ENCODE measurements at regions not wholly inside any gene's neighbourhood (a gene's known extent, or its start where the extent isn't known, plus 50 kb on each side); places are given as distances from the start of the nearest gene placed in this dataset.
A peak's percentile ranks its signal among the peaks of the same experiment; 100 is the strongest.
"Not testable (repeated sequence)": the region's sequence is repeated elsewhere in the genome, so short reads cannot be mapped to it uniquely, and the experiment has no call there.

DNA sequence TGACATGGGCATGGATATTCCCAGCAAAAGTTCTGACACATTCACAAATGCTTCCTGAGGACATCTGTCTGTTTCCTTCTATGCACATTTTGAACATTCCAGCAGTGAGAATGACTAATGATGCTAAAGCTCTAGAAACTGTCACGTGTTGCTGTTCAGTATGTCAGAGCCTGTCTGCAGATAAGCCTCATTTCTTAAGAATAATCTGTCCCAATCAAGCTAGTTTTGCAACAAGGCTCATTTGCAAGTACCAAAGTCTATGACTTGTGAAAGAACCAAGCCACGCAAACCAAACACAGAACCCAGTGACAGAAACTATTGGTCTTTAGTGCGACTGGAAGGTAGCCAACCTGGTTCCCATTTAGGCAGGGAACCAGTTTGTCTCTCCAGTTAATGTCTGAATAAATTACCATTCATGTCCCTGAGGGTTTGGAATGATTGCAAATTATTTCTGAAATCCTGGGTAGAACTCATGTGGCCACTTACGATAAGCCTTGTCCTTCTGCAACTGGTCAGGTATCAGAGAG is 178.5 kb downstream of the C9orf152 start:
- Histone ChIP-seq H3K27me3 (no peaks in the 10 kb centered on the region), H3K4me1 (no peaks in the 10 kb centered on the region), H3K4me3 (no peak overlapping the region), H3K36me3 (no peaks in the 10 kb centered on the region), H3K27ac (peak overlapping the region in 1 of 2 donors; percentile 41), H3K9me3 (no peaks in the 10 kb centered on the region)
- no peak for DNase-seq (ENCODE audit: low spot score in 2 of 2)
- TF ChIP-seq, protein P1, sequence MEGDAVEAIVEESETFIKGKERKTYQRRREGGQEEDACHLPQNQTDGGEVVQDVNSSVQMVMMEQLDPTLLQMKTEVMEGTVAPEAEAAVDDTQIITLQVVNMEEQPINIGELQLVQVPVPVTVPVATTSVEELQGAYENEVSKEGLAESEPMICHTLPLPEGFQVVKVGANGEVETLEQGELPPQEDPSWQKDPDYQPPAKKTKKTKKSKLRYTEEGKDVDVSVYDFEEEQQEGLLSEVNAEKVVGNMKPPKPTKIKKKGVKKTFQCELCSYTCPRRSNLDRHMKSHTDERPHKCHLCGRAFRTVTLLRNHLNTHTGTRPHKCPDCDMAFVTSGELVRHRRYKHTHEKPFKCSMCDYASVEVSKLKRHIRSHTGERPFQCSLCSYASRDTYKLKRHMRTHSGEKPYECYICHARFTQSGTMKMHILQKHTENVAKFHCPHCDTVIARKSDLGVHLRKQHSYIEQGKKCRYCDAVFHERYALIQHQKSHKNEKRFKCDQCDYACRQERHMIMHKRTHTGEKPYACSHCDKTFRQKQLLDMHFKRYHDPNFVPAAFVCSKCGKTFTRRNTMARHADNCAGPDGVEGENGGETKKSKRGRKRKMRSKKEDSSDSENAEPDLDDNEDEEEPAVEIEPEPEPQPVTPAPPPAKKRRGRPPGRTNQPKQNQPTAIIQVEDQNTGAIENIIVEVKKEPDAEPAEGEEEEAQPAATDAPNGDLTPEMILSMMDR (IDR thresholded peaks at IDR 0.05), result no peak
- TF ChIP-seq POLR2A (IDR thresholded peaks at IDR 0.05), result no peak
- TF ChIP-seq POLR2AphosphoS5 (IDR thresholded peaks at IDR 0.05), result no peak
- intact Hi-C loops (cut with DNase I; ENCODE audit: low total_unique reads), result no loop called here

DNA sequence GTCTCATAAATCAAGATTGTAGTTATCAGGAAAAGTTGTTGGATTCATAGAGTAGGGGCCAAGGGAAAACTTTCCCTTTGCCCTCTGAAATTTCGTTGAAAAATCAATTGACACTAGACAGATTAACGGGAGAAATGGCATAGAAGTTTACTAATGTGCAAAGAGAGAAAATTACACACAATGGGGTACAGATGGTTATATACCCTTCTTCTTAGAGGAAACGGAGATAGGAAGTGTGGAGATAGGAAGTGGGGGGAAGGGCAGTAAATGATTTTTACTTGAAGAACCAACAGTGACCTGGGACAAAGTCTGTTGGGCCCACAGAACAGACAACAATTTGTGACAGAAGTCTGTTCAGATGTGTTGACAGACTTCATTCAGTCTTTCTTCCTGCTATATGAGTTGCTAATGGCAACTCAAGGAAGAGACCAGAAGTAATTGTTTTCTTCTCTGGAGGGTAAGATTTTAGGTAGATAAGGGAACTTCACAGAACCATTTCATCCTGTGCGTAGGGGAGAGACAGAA is 177.9 kb downstream of the C9orf152 start:
- no peaks in the 10 kb centered on the region for H3K9me3 ChIP-seq
- H3K27ac ChIP-seq, result peak overlapping the region in 1 of 2 donors; percentile 41
- no peak for DNase-seq (ENCODE audit: low spot score in 2 of 2)
- no peaks in the 10 kb centered on the region for H3K36me3 ChIP-seq
- TF ChIP-seq, protein P1 (IDR thresholded peaks at IDR 0.05), result no peak
- TF ChIP-seq POLR2A (IDR thresholded peaks at IDR 0.05) (no peak), POLR2AphosphoS5 (IDR thresholded peaks at IDR 0.05) (no peak)
- H3K27me3 ChIP-seq, result no peaks in the 10 kb centered on the region
- intact Hi-C loops (cut with DNase I; ENCODE audit: low total_unique reads), result no loop called here
- no peaks in the 10 kb centered on the region for H3K4me1 ChIP-seq
- H3K4me3 ChIP-seq, result no peak overlapping the region

DNA sequence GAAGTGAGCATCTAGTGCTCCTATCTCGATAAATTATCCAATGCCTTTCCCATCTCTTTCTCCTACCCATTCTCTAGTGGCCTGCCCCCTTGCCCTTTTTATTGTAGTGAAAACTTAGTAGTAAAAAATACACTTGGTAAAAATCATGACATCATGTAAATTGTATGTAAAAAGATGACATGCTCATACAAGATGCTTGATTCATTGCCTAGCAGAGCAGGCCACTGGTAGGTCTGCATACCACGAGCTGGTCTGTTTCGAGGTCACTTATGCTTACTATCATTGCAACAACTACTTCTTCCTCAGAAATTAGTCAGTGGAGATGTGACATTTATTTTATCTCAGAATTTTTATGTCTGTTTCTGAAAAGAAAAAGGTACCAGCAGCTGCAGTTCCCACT is 177.3 kb downstream of the C9orf152 start:
- no peaks in the 10 kb centered on the region for H3K36me3 ChIP-seq
- no peaks in the 10 kb centered on the region for H3K9me3 ChIP-seq
- H3K27ac ChIP-seq, result peak overlapping the region in 1 of 2 donors; percentile 41
- intact Hi-C loops (cut with DNase I; ENCODE audit: low total_unique reads), result no loop called here
- no peak for TF ChIP-seq POLR2AphosphoS5 (IDR thresholded peaks at IDR 0.05)
- TF ChIP-seq, protein P1 (IDR thresholded peaks at IDR 0.05), result no peak
- TF ChIP-seq POLR2A (IDR thresholded peaks at IDR 0.05), result no peak
- H3K4me1 ChIP-seq, result no peaks in the 10 kb centered on the region
- H3K4me3 ChIP-seq, result no peak overlapping the region
- no peak for DNase-seq (ENCODE audit: low spot score in 2 of 2)
- H3K27me3 ChIP-seq, result no peaks in the 10 kb centered on the region

DNA sequence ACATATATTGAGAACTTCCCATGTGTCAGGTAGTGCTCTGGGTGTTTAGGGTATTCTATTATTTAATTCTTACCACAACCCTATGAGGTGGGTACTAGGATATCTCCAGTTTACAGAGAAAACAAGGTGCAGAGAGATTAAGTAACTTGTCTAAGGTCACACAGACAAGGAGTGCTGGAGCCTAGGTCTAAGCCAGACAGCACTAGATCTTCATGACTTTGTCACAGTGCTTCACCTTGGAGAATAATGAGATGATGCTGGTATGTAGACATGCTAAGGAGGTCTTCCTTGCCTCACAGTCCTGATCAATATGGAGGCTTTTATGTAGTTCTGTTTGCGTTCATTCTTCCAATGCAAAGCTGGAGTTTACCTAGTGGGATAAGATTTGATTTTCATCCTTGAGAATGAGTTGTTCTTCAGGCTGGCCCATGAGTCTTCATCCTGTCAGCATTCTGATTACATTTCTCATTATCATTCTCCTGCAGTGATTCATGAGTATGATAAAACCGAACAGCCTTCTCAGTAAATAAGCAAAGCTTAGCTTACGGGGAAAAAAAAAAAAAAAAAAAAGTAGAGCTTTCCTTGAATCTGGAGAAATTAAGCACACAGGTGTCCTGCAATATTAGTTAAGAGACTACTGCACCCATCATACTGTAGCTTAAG is 176.3 kb downstream of the C9orf152 start:
- Histone ChIP-seq H3K27ac (no peak overlapping the region), H3K4me1 (no peaks in the 10 kb centered on the region), H3K36me3 (no peaks in the 10 kb centered on the region), H3K9me3 (no peaks in the 10 kb centered on the region), H3K27me3 (no peaks in the 10 kb centered on the region), H3K4me3 (no peak overlapping the region)
- TF ChIP-seq, protein P1 (IDR thresholded peaks at IDR 0.05), result no peak
- no peak for TF ChIP-seq POLR2AphosphoS5 (IDR thresholded peaks at IDR 0.05)
- no peak for TF ChIP-seq POLR2A (IDR thresholded peaks at IDR 0.05)
- no peak for DNase-seq (ENCODE audit: low spot score in 2 of 2)
- intact Hi-C loops (cut with DNase I; ENCODE audit: low total_unique reads), result no loop called here

DNA sequence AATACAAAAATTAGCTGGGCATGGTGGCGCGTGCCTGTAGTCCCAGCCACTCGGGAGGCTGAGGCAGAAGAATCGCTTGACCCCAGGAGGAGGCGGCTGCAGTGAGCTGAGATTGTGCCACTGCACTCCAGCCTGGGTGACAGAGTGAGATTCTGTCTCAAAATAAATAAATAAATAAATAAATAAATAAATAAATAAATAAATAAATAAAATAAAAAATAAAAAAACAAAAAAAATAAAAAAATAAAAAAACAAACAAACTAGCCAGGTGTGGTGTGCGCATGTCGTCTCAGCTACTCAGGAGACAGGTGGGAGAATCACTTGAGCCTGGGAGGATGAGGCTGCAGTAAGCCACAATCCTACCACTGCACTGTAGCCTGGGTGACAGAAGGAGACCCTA is 175.4 kb downstream of the C9orf152 start:
- H3K9me3 ChIP-seq; intact Hi-C loops (cut with DNase I; ENCODE audit: low total_unique reads); H3K27me3 ChIP-seq; H3K4me1 ChIP-seq; H3K4me3 ChIP-seq; DNase-seq (ENCODE audit: low spot score in 2 of 2); H3K36me3 ChIP-seq; H3K27ac ChIP-seq: not testable (repeated sequence)
